ENCODE measurements at regions not wholly inside any gene's neighbourhood (a gene's known extent, or its start where the extent isn't known, plus 50 kb on each side); places are given as distances from the start of the nearest gene placed in this dataset.

GRCh38 chr20:39318911-39319310 is 356.8 kb downstream of the DHX35 start:
- TF ChIP-seq, protein P1, sequence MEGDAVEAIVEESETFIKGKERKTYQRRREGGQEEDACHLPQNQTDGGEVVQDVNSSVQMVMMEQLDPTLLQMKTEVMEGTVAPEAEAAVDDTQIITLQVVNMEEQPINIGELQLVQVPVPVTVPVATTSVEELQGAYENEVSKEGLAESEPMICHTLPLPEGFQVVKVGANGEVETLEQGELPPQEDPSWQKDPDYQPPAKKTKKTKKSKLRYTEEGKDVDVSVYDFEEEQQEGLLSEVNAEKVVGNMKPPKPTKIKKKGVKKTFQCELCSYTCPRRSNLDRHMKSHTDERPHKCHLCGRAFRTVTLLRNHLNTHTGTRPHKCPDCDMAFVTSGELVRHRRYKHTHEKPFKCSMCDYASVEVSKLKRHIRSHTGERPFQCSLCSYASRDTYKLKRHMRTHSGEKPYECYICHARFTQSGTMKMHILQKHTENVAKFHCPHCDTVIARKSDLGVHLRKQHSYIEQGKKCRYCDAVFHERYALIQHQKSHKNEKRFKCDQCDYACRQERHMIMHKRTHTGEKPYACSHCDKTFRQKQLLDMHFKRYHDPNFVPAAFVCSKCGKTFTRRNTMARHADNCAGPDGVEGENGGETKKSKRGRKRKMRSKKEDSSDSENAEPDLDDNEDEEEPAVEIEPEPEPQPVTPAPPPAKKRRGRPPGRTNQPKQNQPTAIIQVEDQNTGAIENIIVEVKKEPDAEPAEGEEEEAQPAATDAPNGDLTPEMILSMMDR (IDR thresholded peaks at IDR 0.05; ENCODE audit: borderline replicate concordance, control extremely low read depth, extremely low read depth, insufficient read depth, missing control alignments), result no peak
- in situ Hi-C loops (cut with MboI; ENCODE audit: low sequenced_read_pairs, unreplicated experiment), result no loop called here
- DNase-seq (ENCODE audit: low spot score), result no peak

- TF ChIP-seq, protein P1 (IDR thresholded peaks at IDR 0.05; ENCODE audit: borderline replicate concordance, control extremely low read depth, extremely low read depth, insufficient read depth, missing control alignments), result no peak
- DNase-seq (ENCODE audit: low spot score), result no peak
- in situ Hi-C loops (cut with MboI; ENCODE audit: low sequenced_read_pairs, unreplicated experiment), result no loop called here
These were observed 350.5 kb downstream of the DHX35 start for GRCh38 chr20:39312676-39313075.

GRCh38 chr20:39311851-39312506 is 349.8 kb downstream of the DHX35 start:
- TF ChIP-seq, protein P1 (IDR thresholded peaks at IDR 0.05; ENCODE audit: borderline replicate concordance, control extremely low read depth, extremely low read depth, insufficient read depth, missing control alignments), result no peak
- in situ Hi-C loops (cut with MboI; ENCODE audit: low sequenced_read_pairs, unreplicated experiment), result no loop called here
- no peak for DNase-seq (ENCODE audit: low spot score)

- TF ChIP-seq, protein P1 (IDR thresholded peaks at IDR 0.05; ENCODE audit: borderline replicate concordance, control extremely low read depth, extremely low read depth, insufficient read depth, missing control alignments), result no peak
- in situ Hi-C loops (cut with MboI; ENCODE audit: low sequenced_read_pairs, unreplicated experiment), result no loop called here
- DNase-seq (ENCODE audit: low spot score), result no peak
These were observed 348.3 kb downstream of the DHX35 start for GRCh38 chr20:39310363-39310995.

- in situ Hi-C loops (cut with MboI; ENCODE audit: low sequenced_read_pairs, unreplicated experiment), result no loop called here
- TF ChIP-seq, protein P1 (IDR thresholded peaks at IDR 0.05; ENCODE audit: borderline replicate concordance, control extremely low read depth, extremely low read depth, insufficient read depth, missing control alignments), result no peak
- DNase-seq (ENCODE audit: low spot score), result no peak
These were observed 347.3 kb downstream of the DHX35 start for GRCh38 chr20:39309458-39309857.

DNA sequence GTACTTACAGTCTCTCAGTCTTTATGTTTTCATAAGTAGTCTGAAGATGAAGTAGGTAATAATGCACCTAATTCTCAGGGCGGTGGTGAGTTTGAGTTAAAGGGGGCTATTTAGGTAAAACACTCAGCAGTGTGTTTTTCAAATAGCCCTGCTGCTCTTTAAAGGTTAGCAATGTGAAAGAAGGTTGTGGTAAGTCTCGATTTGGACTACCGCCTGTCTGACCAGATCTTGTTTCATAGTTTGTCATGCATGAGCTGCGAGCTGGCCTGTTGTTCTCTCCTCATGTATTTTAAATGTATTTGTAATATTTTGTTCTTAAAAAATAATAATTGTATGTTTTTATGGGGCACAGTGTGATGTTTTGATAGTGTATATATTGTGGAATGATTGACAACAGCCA is 340.2 kb downstream of the DHX35 start:
- TF ChIP-seq, protein P1 (IDR thresholded peaks at IDR 0.05; ENCODE audit: borderline replicate concordance, control extremely low read depth, extremely low read depth, insufficient read depth, missing control alignments), result no peak
- in situ Hi-C loops (cut with MboI; ENCODE audit: low sequenced_read_pairs, unreplicated experiment), result no loop called here
- no peak for DNase-seq (ENCODE audit: low spot score)
